Sigmoid colon (tissue), 4 donors: ENCODE measurements at regions not wholly inside any gene's neighbourhood (a gene's known extent, or its start where the extent isn't known, plus 50 kb on each side); places are given as distances from the start of the nearest gene placed in this dataset.

Source experiments
- CTCF ChIP-seq, 4 experiments: fragments of 450-650 bp in 3 of 4; fragments of 200-600 bp in 1 of 4; IDR thresholded peaks; one replicate each; pipeline ENCODE4 v1.5.1; 2016 to 2019; ENCODE audit warnings: antibody characterized with exemption in 4 of 4, mild to moderate bottlenecking in 3 of 4, moderate library complexity in 2 of 4
- POLR2AphosphoS5 ChIP-seq, 4 donors: sonication (generic); formaldehyde crosslinking; IDR thresholded peaks; one replicate each; pipeline ENCODE4 v1.6.1; 2017; ENCODE audit warnings: antibody characterized with exemption in 4 of 4

GRCh38 chr18:75125382-75126331, 83.3 kb downstream of the PTGR3 start:
- TF ChIP-seq CTCF (IDR thresholded peaks at IDR 0.05) (no peak), POLR2AphosphoS5 (IDR thresholded peaks at IDR 0.05) (no peak)
